ENCODE measurements at regions not wholly inside any gene's neighbourhood (a gene's known extent, or its start where the extent isn't known, plus 50 kb on each side); places are given as distances from the start of the nearest gene placed in this dataset.
"Not testable (repeated sequence)": the region's sequence is repeated elsewhere in the genome, so short reads cannot be mapped to it uniquely, and the experiment has no call there.

DNA sequence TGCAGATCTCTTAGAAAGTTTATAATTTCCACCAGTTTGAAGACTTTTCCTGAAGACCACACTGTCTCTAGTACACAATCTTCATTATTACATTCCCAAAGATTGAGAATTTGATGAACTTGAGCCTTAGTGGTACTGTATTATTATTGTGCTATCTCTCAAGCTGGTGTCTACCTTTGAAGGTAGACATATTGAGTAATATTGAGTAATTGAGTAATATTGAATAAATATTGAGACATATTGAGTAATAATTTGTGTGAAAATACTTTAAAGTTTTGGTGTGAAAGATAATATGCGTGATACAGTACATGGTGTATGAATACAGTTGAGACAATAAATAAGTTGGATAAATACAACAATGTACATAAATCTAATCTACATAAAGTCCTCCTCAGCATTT, 613.1 kb upstream of the ADGRL2 start:
- no peak for FAIRE-seq

DNA sequence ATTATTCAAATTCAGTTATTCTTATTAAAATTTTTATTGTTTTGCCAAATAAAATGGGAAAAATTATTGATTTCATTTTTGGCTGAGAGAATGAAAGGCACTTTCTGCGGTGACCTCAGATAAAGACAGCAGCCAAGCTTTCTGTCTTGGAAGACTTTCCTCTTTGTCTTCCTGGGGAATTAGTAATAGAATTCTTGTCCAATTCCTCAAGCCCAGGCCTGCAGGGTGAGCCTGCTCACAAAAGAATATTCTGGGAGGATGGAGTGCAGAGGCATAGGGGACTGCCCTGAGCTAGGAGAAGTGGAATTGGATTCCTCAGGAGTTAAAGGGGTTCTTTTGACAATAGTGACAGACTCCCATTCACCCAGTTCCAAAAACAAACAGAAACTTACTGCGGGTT, 614.5 kb upstream of the ADGRL2 start:
- no peak for FAIRE-seq

DNA sequence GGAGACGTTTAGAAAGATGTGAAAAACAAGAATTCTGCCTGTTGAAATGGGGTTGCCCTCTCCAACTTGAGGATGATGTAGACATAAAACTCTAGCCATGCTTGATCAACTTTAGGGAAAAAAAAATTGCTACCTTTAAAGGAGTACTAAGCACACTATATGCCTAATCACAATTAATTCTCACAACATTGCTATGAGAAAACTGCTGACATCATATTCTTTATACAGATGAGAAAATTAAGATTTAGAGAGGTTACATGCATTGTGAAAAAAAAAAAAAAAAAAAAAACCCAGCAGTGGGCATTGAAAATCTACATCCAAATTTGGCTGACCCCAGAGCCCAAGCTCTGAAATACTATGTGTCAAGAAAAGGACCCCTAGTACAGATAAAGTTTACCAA, 617.2 kb upstream of the ADGRL2 start:
- FAIRE-seq: no peak

DNA sequence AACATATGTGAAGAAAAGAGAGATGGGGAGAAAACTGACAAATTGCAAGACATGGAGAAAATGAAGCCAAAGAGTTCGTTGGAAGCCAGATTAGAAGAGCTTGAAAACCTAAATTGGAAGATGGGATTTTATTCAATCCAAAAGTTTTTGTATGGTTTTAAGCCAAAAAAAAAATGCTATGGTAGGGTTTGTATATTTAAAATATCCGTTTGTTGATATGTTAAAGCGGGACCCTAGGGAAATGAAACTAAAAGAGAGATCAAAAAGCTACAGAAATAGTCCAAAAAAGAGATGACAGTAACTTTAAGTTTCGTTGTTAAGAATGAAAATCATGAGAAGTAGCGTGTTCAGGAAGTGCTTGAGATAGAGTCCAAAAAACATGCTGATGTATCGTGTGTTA, 617.7 kb upstream of the ADGRL2 start:
- no peak for FAIRE-seq

DNA sequence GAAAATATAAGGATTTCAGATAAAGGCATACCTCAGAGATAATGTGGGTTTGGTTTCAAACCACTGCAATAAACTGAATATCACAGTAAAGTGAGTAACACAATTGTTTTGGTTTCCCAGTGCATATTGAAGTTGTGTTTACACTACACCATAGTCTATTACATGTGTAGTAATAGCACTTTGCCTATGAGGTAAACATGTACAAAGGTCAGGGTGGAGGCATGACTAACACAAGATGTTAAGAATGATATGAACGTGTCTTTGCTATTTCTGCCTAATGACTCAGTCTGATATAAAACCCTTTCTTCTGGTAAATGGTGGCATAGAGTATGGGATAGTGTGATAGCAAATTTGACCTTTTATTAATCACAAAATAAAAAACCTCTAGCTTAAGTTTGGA, 621.5 kb upstream of the ADGRL2 start:
- no peak for FAIRE-seq

DNA sequence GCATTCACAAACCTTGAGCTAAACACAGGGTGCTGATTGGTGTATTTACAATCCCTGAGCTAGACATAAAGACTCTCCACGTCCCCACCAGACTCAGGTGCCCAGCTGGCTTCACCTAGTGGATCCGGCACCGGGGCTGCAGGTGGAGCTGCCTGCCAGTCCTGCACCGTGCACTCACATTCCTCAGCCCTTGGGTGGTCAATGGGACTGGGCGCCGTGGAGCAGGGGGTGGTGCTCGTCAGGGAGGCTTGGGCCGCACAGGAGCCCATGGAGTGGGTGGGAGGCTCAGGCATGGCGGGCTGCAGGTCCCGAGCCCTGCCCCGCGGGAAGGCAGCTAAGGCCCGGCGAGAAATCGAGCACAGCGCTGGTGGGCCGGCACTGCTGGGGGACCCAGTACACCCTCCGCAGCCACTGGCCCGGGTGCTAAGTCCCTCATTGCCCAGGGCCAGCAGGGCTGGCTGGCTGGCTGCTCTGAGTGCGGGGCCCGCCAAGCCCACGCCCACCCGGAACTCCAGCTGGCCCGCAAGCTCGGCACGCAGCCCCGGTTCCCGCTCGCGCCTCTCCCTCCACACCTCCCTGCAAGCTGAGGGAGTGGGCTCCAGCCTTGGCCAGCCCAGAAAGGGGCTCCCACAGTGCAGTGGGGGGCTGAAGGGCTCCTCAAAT, 622.2 kb upstream of the ADGRL2 start:
- not testable (repeated sequence) for FAIRE-seq

DNA sequence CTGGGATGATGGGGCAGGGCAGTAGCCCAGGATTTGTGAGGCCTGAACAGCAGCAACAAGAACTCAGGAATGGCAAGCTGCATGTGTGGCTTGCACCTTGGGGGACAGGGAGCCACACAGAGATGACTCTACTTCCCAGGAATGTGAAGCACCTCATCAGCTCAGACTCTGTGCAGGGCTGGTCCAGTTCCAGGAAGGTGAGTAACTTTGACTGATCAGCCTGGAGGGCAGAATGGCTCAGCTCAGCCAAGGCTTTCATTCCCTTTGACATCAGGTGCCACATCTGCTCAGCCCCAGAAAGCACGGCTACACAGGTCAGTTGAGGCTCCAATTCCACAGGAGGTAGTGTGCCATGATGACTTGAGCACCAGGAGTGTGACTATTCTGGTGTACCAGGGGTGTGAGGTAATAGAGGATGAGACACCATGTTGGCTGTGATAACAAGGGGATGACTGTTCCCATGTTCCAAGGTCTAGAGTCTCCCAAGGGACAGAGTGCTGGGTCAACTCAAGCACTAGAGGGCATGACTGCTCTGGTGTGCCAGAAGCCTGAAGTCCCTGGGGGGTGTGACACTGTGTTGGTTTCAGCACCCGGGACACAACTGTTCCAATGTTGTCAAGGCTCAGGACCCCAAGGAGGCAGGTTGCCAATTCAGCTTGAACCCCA, 625.8 kb upstream of the ADGRL2 start:
- no peak for FAIRE-seq

DNA sequence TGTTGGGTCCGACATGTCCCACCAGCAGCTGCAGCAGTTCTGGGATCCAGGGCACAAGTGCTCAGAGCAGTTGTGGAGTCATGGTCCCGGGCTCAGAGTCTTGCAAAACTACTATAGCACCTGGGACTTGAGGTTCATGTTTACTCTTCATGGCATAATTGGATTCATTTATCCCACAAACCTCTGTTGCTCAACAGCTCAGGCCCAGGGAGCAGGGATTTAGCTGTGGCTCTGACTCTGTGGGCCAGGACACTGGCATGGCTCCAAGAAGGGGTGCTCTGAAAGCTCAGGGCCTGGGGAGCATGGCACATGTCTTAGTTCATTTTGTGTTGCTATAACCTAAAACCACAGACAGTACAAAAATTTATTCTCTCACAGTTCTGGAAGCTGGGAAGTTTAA, 626.7 kb upstream of the ADGRL2 start:
- no peak for FAIRE-seq

DNA sequence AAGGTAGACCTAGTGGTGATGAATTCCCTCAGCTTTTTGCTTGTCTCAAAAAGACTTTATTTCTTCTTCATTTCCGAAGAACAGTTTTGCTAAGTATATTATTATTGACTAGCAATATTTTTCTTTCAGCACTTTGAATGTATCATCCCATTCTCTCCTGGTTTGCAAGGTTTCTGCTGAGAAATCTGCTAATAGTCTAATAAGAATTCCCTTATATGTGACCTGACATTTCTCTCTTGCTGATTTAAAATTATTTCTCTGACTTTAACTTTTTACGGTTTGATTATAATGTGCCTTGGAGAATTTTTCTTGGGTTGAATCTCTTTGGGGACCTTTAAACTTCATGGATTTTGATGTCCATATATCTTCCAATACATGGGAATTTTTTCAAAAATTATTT, 628.3 kb upstream of the ADGRL2 start:
- FAIRE-seq: no peak

DNA sequence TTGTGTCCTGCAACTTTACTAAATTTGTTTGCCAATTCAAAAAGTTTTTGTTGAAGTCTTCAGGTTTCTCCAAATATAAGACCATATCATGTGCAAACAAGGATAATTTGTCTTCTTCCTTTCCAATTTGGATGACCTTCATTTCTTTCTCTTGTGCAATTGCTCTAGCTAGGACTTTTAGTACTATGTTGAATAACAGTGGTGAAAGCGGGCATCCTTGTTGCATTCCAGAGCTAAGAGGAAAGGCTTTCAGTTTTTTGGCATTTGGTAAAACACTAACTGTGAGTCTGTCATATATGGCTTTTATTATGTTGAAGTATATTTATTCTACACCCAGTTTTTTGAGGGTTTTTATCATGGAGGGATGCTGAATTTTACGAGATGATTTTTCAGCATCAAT, 630.0 kb upstream of the ADGRL2 start:
- FAIRE-seq: no peak

DNA sequence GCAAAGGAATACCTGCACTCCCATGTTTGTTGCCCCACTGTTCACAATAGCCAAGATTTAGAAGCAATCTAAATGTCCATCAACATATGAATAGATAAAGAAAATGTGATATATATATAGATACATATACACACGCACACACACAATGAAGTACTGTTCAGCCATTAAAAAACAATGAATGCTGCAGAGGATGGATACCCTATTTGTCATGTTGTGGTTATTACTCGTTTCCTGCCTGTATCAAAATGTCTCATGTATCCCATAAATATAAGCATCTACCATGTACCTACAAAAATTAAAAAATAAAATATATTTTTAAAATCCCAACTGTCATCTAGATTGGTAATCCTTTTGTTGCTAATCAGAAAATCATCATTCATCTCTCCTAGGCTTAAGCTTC, 634.8 kb upstream of the ADGRL2 start:
- no peak for FAIRE-seq

DNA sequence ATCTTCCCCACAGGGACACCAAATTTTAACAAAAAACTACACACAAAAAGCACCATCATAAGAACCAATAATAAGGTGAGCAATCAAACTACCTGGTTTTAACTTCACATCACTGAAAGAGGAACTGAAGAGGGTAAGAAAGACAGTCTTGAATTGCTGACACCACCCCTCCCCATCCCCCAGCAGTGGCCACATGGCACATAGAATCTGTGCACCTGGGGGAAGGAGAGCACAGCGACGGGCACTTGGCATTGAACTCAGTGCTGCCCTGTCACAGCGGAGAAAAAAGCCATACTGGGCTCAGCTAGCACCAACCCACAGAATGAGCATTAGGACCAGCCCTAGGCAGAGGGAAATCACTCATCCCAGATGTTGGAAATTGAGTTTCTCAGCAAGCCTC, 640.0 kb upstream of the ADGRL2 start:
- no peak for FAIRE-seq

DNA sequence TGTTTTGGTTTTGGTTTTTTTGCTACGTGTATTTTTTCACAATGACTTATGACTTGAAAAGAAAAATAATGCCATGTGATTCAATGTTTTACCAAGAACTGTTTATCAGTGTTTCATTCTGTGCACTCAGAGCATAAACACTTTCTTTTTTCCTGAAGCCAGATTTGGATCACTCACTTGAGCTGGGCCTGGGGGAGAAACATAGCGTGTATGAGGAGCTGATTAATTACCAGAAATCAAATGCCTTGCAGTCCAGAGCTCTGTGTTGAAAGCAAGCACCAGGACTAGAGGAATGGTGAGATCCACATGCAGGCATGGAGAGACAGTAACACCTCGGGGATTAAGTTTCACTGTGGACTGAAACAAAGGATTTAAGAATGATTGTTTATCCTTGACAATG, 642.1 kb upstream of the ADGRL2 start:
- FAIRE-seq: no peak

DNA sequence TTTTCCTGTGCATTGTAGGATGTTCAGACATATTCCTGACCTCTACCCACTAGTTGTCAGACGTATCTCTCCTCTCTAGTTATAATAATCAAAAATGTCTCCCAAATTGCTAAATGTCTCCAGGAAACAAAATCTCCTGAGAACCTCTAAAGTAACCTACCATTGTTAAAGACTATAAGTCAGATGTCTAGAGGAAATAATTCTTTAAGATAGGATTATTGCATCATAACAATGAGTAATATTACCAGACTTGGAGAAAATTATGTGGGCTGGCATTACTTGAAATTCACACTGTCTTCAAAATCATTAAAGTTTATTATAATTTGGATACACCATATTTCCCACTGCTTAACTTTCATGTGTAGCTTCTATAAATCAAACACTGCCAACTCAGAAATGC, 643.0 kb upstream of the ADGRL2 start:
- FAIRE-seq: no peak

DNA sequence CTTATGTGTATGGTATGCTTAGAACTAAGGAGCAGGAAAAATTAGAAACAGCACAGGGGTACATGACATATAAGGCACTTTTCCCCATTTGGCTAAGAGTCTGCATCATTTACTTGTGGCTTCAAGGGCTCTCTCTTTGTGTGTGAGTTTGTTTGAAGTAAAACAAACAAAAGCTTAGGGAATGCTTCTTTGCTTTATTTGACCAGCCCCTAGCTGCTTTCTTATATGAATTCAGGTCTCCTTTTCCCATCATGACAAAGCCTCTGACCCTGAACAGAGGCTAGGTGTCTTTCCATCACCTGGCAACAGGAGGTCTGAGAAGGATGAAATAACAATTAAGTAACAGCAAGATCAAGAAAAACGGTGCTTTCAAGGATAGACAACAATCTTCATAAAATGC, 643.8 kb upstream of the ADGRL2 start:
- no peak for FAIRE-seq

DNA sequence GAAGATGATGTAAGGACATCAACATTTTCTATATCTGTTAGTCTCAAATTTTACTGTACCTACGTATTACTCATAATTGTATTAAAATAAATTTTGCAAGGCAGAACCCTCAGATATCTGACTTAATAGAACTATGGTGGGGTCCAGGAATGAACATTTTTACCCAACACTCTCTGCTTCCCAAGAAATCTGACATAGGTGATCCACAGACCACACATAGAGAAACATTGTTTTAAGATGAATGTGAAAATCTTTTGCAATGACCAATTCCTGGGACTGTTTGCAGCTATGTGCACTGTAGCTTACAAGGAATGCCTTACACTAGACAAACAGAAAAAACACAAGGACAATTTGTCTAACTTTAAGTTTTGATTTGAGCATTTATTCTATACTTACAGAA, 645.6 kb upstream of the ADGRL2 start:
- no peak for FAIRE-seq

DNA sequence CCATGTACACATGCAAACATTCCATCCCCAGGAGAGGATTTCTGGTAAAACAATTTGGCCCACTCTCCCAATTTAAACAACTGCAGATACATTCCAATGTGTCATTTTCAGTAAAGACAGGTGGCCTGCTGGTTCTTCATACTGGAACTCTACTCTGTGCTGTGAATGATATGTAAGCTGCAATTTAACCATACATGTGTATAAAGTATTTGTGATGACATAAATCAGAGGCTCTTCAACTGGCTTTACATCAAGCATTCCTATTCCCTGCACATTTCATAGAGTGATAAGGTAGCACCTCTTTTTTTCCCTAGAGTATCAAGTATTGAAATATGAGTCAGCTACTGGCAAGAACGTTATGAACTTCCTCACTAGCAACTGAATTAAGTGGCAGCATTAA, 649.5 kb upstream of the ADGRL2 start:
- no peak for FAIRE-seq

DNA sequence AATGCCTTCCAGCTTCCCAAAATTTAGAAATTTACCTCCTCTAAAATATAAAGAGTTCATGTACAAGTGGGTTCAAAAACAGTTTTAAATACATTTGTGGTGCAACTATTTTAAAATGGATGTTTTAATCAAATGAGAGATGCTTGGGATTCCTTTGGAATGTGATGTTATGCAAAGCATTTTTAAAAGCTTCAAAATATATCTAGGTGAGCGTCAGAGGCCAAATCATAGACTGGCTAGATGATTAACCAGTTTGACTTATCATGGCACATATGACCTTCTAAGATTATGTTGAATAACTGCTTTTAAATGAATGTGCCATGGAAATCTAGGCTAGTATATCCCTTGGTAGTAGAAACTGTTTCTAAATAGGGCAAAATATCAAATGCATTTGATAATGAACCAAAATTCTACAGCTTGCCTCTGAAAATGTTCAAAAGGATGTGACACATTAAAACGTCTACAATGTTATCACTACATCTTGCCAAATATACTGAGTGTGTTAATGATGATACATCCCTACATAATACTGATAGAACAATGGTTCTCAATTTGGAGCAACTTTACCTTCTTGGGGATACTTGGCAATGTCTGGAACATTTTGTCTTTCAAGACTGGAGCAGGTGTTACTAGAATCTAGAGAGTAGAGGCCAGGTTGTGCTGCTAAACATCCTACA, 650.9 kb upstream of the ADGRL2 start:
- FAIRE-seq: no peak

DNA sequence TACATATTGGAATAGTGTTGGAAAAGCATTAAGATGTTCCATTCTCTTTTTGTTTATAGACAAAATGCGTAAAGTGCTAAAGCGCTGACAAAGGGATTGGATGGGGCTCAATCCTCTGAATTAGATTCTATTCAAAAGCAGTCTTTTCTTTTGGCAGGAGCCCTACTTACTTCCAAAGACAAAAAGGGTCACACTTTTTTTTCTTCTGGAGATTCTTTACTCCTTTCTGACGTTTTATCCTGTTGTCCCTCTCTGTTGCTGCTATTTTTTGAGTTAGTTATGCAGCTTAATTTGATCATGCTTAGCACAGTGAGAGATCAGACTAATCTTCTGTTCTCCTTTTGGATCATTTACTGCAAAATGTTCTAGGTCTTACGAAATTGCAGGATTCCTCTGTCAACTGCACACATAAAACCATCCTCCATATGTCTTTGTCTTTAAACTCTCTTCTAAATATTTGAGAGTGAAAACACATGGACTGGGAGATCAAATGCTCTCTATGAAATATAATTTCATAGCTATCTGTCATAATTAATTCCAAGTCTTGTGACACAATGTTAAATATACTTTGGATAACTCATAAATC, 656.4 kb upstream of the ADGRL2 start:
- no peak for FAIRE-seq

DNA sequence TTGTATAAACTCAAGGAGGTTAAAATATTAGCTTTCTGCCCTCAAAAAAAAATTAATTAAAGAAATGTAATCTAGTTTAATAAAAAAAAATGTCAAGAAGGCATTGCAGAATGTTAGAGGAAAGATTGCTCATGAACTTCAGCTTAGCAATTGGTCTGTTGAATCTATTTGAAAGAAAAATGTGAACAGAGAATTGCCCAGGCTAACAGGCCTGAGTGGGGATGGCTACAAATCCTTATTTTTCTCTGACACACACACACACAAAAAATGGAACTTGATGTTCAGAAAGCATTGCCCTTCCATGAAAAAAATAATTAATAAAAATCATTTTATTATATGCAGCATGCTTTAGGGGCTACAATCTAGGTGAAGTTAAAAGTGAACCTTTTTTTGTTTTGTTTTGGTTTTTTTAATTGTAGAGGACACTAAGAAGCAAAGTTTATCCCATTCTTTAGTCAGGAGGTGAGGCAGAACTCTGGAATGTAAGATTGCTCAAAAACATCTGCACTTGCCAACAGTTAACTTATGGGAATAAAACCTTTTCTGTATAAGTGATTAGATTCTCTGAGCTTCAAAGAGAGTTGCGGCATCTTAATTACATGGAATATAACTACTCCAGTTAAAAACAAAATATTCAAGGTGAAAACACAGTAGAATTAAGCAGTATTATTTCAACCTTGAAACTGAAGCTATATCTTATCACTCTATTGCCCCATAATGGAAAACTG, 658.5 kb upstream of the ADGRL2 start:
- FAIRE-seq: no peak

DNA sequence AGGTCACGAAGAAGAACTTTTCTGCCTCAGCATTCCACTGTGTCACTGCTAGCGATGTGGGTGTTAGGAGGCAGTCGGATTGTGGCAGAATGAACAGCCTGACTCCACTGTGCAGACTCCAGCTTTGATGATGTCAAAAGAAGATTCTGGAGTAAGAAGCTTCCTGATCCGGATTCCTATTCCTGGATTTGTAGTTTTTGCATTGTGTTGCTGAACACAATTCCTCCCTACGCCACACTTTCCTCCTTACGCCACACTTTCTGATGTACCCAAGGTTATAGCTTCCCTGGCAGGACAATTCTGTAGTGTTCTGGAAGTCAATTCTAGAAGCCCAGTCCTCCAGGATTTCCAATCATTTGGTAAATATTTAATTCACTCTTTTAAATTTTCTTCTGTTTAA, 665.2 kb upstream of the ADGRL2 start:
- no peak for FAIRE-seq

DNA sequence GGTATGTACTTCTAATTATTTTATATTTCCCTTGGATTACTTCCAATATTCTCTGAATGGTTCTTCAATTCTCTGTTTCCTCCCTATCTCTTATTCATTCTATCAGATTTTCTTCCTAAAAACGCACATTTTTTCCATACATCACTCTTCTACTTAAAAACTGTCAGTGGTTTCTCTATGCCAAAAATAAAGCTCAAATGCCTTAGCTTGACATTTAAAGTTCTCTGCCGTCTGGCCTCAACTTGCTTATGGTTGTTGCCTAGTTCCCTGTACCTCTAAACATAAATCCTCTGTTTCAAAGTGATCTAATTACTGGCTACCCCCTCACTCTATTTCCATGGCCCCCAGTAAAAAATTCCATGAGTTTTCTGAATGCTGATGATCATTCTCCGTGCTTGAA, 671.0 kb upstream of the ADGRL2 start:
- FAIRE-seq: no peak

DNA sequence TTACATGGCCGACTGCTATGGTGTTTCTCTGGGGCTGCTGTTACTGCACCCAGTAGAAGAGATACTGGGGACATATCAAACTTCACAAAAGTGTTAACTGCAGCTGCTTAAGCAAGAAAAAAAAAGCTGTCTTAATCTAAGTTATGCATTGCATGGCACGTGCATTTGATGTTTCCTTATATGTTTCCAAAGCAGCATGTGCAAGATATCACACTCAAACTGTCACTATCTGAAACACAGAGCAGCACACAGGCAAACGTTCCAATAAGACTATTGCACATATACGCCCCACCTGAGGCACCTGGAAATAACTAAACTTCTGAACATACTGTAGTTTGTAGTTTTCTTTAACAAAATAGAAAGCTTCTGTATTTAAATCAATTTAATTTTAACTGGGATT, 671.4 kb upstream of the ADGRL2 start:
- no peak for FAIRE-seq

DNA sequence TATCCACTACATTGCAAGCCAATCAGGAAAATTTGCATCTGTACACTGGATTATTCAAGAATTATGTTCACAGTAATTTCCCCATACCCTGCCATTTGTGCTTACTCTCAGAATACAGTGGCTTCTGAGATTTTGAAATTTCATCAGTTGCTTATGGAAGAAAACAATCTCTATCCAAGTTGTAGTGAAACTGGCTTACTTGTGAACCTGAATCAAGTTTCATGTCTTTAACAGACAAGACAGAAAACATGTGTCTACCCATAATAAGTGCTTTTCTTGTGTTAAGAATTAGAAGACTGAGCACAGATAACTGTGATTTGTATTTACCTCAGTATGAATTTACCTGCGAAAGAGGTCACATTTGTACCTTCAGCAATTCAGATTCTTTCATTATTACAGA, 672.7 kb upstream of the ADGRL2 start:
- no peak for FAIRE-seq

All from A204.1 (cell line).